ENCODE measurements at regions not wholly inside any gene's neighbourhood (a gene's known extent, or its start where the extent isn't known, plus 50 kb on each side); places are given as distances from the start of the nearest gene placed in this dataset.

- TF ChIP-seq CTCF (IDR thresholded peaks at IDR 0.05; ENCODE audit: insufficient read depth, low read depth, low read length) (no peak), EZH2 (IDR thresholded peaks at IDR 0.05; ENCODE audit: insufficient read depth, low read length) (no peak)
These were observed 155.0 kb upstream of the GRB10 start for GRCh38 chr7:50937727-50938126.
